Prostate gland (tissue), 2 donors: ENCODE measurements at regions not wholly inside any gene's neighbourhood (a gene's known extent, or its start where the extent isn't known, plus 50 kb on each side); places are given as distances from the start of the nearest gene placed in this dataset.

Experiments
- POLR2A ChIP-seq: fragments of 450-650 bp; IDR thresholded peaks from one replicate; pipeline ENCODE4 v1.6.1; 2016; ENCODE audit warnings: antibody characterized with exemption, mild to moderate bottlenecking
- POLR2AphosphoS5 ChIP-seq: sonication (generic); formaldehyde crosslinking; IDR thresholded peaks from one replicate; pipeline ENCODE4 v1.6.1; 2017; ENCODE audit warnings: antibody characterized with exemption
- TF ChIP-seq, protein P1 (sequence below), 4 experiments: fragments of 200-600 bp in 2 of 4; fragments of 450-650 bp in 2 of 4; sonication (generic) in 2 of 4; IDR thresholded peaks; 1 replicate in 3 of 4; 2 replicates in 1 of 4; pipeline ENCODE4 v1.5.1; 2016 to 2019; ENCODE audit warnings: antibody characterized with exemption in 4 of 4, mild to moderate bottlenecking in 2 of 4, moderate library complexity in 2 of 4

DNA sequence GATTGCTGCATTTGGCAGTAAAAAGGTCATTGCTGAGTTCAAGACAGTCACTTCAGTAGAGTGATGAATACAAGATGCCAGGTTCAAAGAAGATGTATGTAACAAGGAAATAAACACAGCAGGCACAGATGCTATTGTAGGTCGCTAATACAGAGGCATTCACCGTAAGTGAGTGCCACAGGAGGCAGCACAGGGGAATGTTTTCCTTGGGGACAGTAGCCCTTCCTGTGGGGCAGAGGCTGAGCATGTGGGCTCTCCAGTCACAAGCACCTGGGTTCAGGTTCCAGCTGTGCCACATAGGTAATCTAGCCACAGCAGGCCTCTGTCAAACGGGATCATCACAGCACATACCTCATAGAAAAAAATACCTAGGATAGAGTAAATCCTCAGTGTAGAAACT lies 86.3 kb downstream of the RSL24D1 start:
- TF ChIP-seq POLR2A (no peak), POLR2AphosphoS5 (no peak)
- TF ChIP-seq, protein P1, sequence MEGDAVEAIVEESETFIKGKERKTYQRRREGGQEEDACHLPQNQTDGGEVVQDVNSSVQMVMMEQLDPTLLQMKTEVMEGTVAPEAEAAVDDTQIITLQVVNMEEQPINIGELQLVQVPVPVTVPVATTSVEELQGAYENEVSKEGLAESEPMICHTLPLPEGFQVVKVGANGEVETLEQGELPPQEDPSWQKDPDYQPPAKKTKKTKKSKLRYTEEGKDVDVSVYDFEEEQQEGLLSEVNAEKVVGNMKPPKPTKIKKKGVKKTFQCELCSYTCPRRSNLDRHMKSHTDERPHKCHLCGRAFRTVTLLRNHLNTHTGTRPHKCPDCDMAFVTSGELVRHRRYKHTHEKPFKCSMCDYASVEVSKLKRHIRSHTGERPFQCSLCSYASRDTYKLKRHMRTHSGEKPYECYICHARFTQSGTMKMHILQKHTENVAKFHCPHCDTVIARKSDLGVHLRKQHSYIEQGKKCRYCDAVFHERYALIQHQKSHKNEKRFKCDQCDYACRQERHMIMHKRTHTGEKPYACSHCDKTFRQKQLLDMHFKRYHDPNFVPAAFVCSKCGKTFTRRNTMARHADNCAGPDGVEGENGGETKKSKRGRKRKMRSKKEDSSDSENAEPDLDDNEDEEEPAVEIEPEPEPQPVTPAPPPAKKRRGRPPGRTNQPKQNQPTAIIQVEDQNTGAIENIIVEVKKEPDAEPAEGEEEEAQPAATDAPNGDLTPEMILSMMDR (IDR thresholded peaks at IDR 0.05), result no peak
